ENCODE measurements at regions not wholly inside any gene's neighbourhood (a gene's known extent, or its start where the extent isn't known, plus 50 kb on each side); places are given as distances from the start of the nearest gene placed in this dataset.

DNA sequence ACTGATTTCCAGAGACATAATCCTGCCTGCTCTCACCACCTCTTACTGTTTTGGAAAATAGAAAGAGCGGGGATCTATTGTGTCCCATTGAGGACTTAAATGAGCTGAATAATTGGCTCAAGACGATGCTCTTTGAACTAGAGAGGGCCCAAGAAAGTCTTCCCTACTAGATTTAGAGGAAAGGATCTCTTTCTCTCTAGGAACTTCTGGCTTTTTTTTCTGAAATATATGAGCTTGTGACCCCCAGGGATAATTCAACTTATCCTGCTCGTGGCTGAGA is 461.4 kb upstream of the KIRREL3 start:
- TF ChIP-seq, protein P1, sequence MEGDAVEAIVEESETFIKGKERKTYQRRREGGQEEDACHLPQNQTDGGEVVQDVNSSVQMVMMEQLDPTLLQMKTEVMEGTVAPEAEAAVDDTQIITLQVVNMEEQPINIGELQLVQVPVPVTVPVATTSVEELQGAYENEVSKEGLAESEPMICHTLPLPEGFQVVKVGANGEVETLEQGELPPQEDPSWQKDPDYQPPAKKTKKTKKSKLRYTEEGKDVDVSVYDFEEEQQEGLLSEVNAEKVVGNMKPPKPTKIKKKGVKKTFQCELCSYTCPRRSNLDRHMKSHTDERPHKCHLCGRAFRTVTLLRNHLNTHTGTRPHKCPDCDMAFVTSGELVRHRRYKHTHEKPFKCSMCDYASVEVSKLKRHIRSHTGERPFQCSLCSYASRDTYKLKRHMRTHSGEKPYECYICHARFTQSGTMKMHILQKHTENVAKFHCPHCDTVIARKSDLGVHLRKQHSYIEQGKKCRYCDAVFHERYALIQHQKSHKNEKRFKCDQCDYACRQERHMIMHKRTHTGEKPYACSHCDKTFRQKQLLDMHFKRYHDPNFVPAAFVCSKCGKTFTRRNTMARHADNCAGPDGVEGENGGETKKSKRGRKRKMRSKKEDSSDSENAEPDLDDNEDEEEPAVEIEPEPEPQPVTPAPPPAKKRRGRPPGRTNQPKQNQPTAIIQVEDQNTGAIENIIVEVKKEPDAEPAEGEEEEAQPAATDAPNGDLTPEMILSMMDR (conservative IDR thresholded peaks at IDR 0.05; ENCODE audit: low read length) = no peak
- TF ChIP-seq EZH2phosphoT487 (IDR thresholded peaks at IDR 0.05; ENCODE audit: borderline replicate concordance, low read depth, low read length) = no peak
